NCI-H1105 treated with DMSO at 0.1 percent for 48 hours (cell line): ENCODE measurements at regions not wholly inside any gene's neighbourhood (a gene's known extent, or its start where the extent isn't known, plus 50 kb on each side); places are given as distances from the start of the nearest gene placed in this dataset.

Experiments used
- DNase-seq: peaks from one replicate; lab custom pipeline; 2025; lab: John Stamatoyannopoulos, UW

DNA sequence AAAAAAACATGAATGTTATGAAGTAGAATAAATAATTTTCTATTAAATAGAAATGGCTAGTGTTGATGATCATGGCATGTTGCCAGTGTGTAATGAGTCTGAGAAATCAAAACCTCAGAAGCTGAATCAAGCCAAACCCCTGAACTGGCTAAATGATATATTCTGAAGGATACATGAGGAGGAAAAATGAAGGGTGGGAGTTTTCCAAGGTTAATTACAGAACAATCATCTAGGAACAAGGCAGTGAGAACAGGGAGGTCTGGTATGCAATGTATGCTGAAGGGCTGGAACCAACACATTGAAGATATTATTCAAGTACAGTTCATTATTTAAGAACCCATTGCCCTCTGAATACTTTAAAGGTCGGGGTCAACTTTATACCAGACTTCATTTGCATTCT, 309.1 kb upstream of the NRIP1 start:
- DNase-seq = peak; percentile 12

DNA sequence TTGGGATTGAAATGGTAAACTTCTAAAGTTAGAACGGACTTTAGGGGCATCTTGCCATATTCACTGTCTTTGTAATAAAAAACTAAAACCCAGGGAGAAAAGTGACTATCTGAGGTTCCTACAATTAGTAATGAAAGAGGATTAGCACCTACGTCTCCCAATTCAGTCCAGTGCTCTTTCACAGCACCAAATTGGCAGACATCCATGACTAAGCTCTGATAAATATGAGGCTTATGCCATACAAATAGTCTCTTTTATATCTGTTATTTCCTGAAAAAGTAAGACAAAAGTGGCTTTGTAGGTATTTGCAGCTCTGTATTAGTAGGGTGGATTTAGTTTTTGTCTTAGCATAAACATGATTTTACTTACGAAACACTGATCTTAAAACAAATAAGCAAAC, 315.0 kb upstream of the NRIP1 start:
- DNase-seq = no peak

DNA sequence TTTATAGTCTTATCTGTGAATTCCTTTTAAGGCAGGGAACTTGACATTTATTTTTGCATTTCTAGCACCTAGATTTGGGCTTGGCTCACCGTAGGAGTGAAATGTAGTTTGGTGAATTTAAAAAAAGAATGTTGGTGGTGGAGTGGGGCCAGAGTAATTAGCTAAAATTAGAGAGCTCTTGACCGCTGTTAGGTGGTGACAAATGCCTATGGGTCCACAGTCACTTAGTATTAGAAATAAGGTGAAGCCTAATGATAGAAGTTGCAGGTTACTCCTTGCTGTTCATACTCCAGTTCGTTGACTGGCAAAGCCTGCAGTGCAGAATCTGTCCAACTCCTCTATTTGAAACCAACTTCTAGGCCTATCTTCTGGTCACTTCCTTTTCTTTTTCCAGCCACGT, 318.8 kb upstream of the NRIP1 start:
- no peak for DNase-seq

GRCh38 chr21:15390049-15390448, 325.2 kb upstream of the NRIP1 start:
- DNase-seq = no peak

DNA sequence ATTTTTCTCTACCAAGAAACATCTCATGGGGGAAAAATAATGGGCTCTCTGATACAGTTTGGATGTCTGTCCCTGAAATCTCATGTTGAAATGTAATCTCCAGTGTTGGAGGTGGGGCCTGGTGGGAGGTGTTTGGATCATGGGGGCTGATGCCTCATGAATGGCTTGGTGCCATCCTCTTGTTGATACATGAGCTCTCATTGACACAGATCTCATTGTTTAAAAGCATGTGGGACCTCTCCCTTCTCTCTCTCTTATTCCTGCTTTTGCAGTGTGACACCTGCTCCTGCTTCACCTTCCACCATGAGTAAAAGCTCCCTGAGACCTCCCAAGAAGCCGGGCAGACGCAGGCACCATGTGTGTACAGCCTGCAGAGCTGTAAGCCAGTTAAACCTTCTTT, 332.5 kb upstream of the NRIP1 start:
- DNase-seq = no peak

DNA sequence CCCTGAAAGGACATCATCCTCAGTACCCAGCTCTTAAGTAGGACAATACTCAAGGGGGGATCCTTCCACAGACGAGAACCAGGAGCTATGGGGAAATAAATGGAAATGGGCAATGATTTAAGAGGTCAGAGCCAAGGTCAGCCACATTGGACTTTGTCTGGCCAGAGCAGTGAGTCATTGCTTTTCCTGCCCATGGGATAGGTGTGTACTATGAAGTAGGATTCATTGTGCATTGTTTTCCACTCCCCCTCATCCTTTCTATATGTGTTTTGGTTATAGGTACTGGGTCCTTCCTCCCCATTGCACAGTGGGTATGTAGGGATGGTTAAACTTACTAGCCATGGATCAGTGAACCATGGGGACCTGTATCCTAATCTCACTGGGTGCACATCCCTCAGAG, 328.9 kb upstream of the USP25 start:
- DNase-seq = no peak

GRCh38 chr21:15401331-15401730, 328.5 kb upstream of the USP25 start:
- no peak for DNase-seq

DNA sequence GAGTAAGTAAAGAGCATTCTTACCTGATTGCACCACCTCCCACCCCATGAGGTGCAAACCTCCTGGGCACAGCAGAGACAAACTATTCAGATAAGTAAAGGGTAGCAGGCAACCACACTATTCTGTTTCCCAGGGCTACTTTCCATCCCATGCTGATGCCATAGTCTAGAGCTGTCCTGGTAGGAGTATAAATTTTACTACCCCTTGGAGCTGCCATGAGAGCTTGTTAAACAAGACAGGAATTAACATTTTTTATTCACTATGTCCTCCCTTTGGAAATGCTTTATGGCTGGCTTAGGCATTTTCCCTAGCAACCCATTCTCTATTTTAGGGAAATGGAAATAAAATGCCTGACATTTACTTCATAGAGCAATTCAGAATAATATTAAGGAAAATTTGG, 324.6 kb upstream of the USP25 start:
- no peak for DNase-seq

DNA sequence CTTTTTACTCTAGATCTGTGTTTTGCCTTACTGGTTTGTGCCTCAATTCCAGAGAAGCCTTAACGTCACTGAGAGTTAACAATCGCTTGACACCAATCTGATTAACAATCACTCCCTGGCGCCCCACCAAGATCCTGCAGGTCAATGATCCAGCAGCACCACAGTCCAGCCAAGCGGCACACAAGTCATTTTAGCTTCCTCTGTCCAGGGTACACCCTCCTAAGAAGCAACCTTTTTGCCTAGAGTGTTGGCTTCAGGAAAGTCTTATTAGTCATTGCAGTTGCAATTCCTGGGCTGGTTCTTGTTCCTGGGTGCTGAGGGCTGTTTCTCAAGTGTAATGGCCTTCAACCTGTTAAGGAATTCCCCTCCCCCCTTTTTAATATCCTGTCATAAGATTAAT, 323.0 kb upstream of the USP25 start:
- DNase-seq = no peak

- DNase-seq = no peak
These were observed 322.2 kb upstream of the USP25 start for GRCh38 chr21:15407585-15407984.

- no peak for DNase-seq
These were observed 321.7 kb upstream of the USP25 start for GRCh38 chr21:15408089-15408488.

DNA sequence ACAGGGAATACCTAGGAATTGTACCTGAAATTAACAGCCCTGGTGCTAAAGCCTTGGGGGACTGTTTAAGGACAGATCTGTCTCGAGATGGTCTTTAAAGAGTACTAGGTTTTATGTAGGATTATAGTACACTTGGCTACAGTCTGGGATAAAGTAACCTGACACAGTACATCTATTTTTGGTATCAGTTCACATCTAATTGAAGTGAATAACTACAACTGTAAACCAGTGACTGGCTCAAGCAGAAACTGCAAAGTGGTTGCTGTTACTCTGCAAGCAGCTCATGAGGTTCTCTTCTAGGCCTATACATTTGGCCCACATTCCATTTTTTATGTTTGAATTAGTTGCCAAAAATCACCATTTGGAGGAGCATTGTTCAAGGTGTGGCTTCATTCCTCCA, 320.8 kb upstream of the USP25 start:
- DNase-seq = no peak

DNA sequence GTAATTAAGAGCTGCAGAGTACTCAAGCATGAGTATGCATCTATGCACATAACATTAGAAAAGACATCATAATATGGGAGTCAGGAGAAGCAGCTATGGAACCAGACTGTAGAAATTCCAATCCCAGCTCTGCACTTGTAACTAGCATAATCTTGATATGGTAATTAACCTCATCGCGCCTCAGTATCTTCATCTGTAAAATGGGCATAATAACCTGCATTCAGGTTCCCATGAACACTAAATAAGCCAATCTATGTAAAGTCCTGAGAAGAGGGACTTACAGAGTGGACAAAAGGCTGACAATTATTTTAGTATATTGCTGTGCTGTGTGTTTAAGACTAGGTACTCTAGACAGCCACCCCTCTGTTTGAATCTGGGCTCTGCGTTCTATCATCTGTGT, 318.9 kb upstream of the USP25 start:
- no peak for DNase-seq

DNA sequence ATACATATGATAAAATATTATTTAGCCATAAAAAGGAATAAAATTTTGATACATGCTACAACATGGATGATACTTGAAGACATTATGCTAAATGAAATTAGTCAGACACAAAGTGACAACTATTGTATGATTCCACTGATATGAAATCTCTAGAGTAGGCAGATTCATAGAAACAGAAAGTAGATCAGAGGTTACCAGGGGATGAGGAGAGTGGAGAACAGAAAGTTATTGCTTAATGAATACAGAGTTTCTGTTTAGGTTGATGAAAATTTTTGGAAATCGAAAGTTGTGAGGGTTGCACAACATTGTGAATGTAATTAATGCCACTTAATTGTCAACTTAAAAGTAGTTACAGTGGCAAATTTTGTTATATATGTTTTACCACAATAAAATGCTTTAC, 315.7 kb upstream of the USP25 start:
- DNase-seq = no peak

GRCh38 chr21:15415541-15416261, 314.1 kb upstream of the USP25 start:
- DNase-seq = no peak

GRCh38 chr21:15421441-15421881, 308.3 kb upstream of the USP25 start:
- DNase-seq = no peak

DNA sequence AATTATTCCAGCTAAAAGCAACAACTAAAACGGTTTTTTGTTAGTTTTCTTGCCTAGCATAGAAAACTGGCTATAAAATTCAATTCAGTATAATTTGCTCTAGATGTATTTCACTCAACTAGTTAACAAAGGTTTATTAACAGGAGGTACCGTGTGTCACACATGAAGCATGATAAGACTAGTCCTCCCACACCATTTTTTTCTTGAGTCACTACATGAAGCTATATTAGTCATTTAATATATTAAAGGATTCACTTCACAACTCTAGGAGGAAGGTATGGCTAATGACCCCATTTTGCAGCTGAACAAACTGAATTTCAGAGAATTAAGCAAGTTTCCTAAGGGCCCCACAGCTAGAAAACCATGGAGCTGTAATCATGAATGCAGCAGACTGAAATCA, 307.8 kb upstream of the USP25 start:
- no peak for DNase-seq

GRCh38 chr21:15422783-15423182, 307.0 kb upstream of the USP25 start:
- no peak for DNase-seq

- no peak for DNase-seq
These were observed 305.9 kb upstream of the USP25 start for GRCh38 chr21:15423676-15424445.

GRCh38 chr21:15425049-15425448, 304.7 kb upstream of the USP25 start:
- DNase-seq = no peak

GRCh38 chr21:15430023-15430422, 299.8 kb upstream of the USP25 start:
- DNase-seq = no peak

GRCh38 chr21:15430577-15430976, 299.2 kb upstream of the USP25 start:
- no peak for DNase-seq

DNA sequence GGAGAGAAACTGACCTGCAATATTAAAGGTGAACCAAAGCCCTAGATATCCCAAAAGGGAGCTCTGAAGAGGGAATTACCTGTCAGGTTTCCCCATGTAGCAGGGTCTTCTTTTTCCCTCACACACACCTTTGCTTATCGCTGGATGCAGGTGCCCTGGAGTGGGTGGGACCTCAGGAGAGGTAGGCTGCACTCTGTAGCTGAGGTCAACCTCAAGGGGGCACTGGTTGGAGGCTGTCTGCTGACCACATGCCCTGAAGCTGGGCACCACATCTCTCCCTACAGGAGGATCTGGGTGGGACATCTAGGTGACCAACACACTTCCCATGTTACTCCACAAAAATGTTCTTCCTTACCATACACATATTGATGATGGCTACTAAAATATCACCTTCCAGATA, 298.7 kb upstream of the USP25 start:
- no peak for DNase-seq

- DNase-seq = no peak
These were observed 296.7 kb upstream of the USP25 start for GRCh38 chr21:15433091-15433490.
